A549 (cell line): ENCODE measurements at regions not wholly inside any gene's neighbourhood (a gene's known extent, or its start where the extent isn't known, plus 50 kb on each side); places are given as distances from the start of the nearest gene placed in this dataset.

Experiments
- small RNA-seq, 6 experiments: library from RNA; depleted of rRNA; stranded (forward); fragments of <200 nt; gene quantifications; one replicate each; pipeline ENCODE3, GENCODE V24; 2012

Small RNA genes lying in the stretch of these regions (small RNA-seq; reads per million reads assigned to genes)
- gene RNU6-161P = 0 to 0.43 (median 0) reads per million in 6 experiments
